Fibroblast of pulmonary artery (primary cell): ENCODE measurements at regions not wholly inside any gene's neighbourhood (a gene's known extent, or its start where the extent isn't known, plus 50 kb on each side); places are given as distances from the start of the nearest gene placed in this dataset.

Source experiments
- DNase-seq: peaks from one replicate; pipeline ENCODE4 v3.0.0-alpha.2; 2010; ENCODE audit warnings: low read depth
- H3K4me3 ChIP-seq: replicated peaks from 2 replicates; pipeline ENCODE4 v1.5.1; 2011; ENCODE audit warnings: low read depth, mild to moderate bottlenecking, control low read depth, low read length, moderate library complexity
- TF ChIP-seq, protein P1 (sequence below): IDR thresholded peaks from 2 replicates; pipeline ENCODE4 v1.5.1; 2011; ENCODE audit warnings: mild to moderate bottlenecking, control low read depth, low read length, inconsistent platforms; ENCODE audit errors: missing control alignments

DNA sequence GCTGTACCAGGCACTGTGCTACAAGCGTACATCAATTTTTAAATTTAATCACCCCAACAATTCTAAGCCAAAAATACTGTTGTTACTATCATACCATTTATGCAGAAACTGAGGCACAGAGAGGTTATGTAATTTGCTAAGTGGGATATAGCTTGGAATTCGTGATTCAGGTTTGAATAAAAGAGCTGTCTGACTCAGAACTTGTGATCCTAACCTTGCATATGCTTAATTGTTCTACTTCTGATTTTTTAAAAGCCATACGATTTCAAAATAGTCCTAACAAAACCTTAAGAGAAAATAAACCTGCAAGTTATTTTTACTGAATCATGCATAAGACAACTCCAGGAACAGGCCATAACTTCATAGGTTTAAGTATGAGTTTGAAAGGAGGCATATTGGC lies 498.0 kb upstream of the CFAP20DC start:
- no peak overlapping the region for H3K4me3 ChIP-seq
- no peak for DNase-seq
- TF ChIP-seq, protein P1, sequence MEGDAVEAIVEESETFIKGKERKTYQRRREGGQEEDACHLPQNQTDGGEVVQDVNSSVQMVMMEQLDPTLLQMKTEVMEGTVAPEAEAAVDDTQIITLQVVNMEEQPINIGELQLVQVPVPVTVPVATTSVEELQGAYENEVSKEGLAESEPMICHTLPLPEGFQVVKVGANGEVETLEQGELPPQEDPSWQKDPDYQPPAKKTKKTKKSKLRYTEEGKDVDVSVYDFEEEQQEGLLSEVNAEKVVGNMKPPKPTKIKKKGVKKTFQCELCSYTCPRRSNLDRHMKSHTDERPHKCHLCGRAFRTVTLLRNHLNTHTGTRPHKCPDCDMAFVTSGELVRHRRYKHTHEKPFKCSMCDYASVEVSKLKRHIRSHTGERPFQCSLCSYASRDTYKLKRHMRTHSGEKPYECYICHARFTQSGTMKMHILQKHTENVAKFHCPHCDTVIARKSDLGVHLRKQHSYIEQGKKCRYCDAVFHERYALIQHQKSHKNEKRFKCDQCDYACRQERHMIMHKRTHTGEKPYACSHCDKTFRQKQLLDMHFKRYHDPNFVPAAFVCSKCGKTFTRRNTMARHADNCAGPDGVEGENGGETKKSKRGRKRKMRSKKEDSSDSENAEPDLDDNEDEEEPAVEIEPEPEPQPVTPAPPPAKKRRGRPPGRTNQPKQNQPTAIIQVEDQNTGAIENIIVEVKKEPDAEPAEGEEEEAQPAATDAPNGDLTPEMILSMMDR: no peak

DNA sequence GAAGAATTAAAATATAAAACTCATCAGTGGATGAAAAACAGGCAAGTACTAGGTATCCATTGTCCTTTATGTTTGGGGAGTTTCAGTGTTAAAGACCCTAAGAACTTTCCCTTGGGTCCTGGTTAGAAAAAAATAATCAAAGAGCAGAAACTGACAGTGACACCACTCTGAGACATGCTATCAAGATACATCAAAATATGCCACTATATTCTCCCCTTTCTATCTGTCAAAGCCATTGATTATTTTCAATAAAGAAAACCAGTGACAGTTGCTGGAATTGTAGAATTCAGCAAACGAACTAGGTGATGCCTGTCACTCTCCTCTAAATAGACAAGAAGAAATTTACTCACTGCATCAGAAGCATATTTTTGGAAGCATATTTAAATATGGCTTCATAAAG lies 496.7 kb upstream of the CFAP20DC start:
- TF ChIP-seq, protein P1: no peak
- DNase-seq: no peak
- no peak overlapping the region for H3K4me3 ChIP-seq

DNA sequence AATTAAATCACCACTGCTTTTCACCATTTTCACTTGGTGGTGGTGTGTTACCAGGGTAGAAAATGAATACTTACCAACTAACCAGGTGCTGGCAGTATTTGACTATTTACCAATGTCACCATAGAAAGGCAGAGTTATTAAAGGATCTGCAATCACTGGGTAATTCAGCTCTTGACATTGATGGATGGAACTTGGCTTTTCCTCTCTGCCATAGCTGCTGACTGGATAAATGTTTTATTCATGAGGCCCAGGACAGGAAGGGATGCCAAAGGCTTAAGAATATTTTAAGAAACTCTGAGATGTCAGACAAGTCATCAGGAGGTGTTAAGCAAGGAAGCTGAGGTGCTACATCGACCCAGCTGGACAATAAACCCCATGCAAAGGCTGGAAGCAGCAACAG lies 495.5 kb upstream of the CFAP20DC start:
- TF ChIP-seq, protein P1: no peak

DNA sequence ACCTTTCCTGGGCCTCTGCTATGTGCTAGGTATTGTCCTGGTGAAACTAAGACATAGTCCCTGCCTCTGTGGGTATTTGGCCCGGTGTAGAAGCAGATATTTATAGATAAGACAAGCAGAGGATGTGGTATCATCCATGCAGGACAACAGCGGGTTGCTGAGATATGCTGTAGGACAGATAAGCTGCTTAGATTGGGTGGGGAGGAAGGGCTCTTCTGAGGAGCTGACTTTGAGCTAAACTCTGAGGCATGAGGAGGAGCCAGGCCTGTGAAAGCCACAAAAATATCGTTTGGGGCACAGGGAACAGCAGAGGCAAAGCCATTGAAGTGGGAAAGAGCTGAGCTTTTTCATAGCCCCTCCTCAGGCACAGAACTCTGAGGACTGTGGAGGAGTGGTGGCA lies 492.5 kb upstream of the CFAP20DC start:
- TF ChIP-seq, protein P1: no peak
- no peak for DNase-seq
- no peak overlapping the region for H3K4me3 ChIP-seq

More for the DNA sequence above, 495.5 kb upstream of the CFAP20DC start:
- no peak overlapping the region for H3K4me3 ChIP-seq
- peak; percentile 6 for DNase-seq

DNA sequence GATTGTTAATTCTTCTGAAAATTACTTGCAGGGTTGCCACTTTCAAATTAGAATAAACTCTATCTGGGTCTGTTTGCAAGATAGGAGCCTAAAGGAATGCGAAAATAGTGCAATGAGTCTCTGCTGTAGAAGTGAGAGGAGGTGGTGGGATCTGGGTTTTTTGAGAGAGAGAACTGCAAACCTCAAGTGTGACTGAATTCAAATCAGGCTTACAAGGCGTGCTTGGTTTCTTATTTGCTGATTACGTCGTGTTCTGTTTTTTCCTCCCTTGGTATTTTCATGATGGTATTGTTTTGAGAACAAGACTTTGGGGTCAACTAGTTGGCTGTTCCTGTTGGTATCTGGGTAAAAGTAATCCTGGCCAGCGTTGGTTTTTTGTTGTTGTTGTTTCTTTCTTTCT lies 490.9 kb upstream of the CFAP20DC start:
- no peak overlapping the region for H3K4me3 ChIP-seq
- DNase-seq: no peak
- TF ChIP-seq, protein P1: no peak

DNA sequence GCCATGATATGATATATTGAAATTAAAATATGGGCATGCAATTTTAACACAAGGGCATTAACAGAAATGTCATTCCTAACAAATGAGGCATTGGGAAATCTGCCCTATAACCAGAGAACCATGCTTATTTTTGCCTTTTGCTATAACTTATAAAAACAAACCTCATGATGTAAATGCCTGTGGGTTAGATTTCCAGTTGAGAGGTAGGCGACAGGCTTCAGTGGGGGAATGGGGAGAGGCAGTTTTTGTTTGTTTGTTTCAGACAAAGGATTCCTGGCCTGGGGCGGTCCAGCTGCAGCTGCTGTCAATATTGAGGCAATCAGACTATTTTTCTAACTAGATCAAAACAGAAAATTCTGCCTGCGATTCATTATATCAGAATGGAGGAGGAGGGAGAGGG lies 490.4 kb upstream of the CFAP20DC start:
- H3K4me3 ChIP-seq: no peak overlapping the region
- TF ChIP-seq, protein P1: no peak
- DNase-seq: peak; percentile 7

DNA sequence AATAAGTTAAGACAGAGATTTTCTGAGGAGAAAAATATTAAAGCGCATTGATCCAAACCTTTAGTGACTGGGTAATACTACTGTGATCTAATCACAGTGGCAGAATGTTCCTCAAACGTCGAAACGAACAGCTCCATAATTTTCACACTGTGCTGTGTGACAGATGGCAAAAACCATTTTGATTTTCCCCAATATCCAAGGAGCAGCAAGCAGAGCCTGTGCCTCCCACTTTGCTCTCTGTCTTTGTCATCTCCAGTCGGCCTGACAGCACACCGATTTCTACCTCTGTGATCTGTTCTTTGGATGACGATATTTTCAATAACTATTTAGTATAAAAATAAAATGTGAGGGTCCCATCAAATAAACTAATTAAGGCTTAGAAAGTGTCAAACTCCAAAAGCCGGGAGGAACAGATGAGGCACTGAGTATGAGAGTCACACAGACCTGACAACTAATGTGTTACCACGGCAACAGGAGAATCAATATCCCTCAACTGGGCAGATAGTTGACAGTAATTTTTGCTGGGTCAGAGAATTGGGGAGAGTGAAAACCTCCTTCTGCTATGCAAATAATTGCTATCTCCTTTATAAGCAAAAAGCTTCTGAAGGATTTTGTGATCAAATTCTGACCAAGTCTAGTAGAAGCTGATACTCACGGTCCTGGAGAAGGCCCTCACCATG lies 489.1 kb upstream of the CFAP20DC start:
- no peak for DNase-seq
- no peak overlapping the region for H3K4me3 ChIP-seq
- TF ChIP-seq, protein P1: no peak
